ENCODE measurements at regions not wholly inside any gene's neighbourhood (a gene's known extent, or its start where the extent isn't known, plus 50 kb on each side); places are given as distances from the start of the nearest gene placed in this dataset.

GRCh38 chr5:4229414-4230292 is 634.0 kb downstream of the IRX1 start:
- Histone ChIP-seq H3K4me3 (no peak overlapping the region), H3K36me3 (no peaks in the 10 kb centered on the region), H3K27ac (no peak overlapping the region), H3K4me1 (no peaks in the 10 kb centered on the region), H3K9me3 (peaks cover 0 to 15% (median 9%) of the 10 kb centered on the region in 4 donors), H3K27me3 (peaks cover 0 to 19% (median 0%) of the 10 kb centered on the region in 3 donors)
- intact Hi-C loops (cut with DNase I; ENCODE audit: low total_unique reads): no loop called here
- DNase-seq: no peak
- TF ChIP-seq CTCF (IDR thresholded peaks at IDR 0.05): no peak
- TF ChIP-seq POLR2A (IDR thresholded peaks at IDR 0.05): no peak
- WGBS, 5 donors: 78 to 86% (median 83%) methylated on average over 17 of the region's 17 CpGs

- no peak for DNase-seq
- Histone ChIP-seq H3K4me3 (no peak overlapping the region), H3K4me1 (no peaks in the 10 kb centered on the region), H3K36me3 (no peaks in the 10 kb centered on the region), H3K27me3 (peaks cover 0 to 19% (median 0%) of the 10 kb centered on the region in 3 donors), H3K27ac (no peak overlapping the region), H3K9me3 (peaks cover 0 to 18% (median 12%) of the 10 kb centered on the region in 4 donors)
- no peak for TF ChIP-seq POLR2A (IDR thresholded peaks at IDR 0.05)
- TF ChIP-seq EP300 (IDR thresholded peaks at IDR 0.05): no peak
- no peak for TF ChIP-seq POLR2AphosphoS5 (IDR thresholded peaks at IDR 0.05)
- no peak for TF ChIP-seq CTCF (IDR thresholded peaks at IDR 0.05)
- intact Hi-C loops (cut with DNase I; ENCODE audit: low total_unique reads): no loop called here
- 31 to 51% (median 34%) methylated on average over 15 of the region's 15 CpGs for WGBS, 5 donors
These were observed 634.8 kb downstream of the IRX1 start for GRCh38 chr5:4230471-4230785.

- WGBS, 5 donors: 28 to 47% (median 38%) methylated on average over 23 of the region's 23 CpGs
These were observed 635.4 kb downstream of the IRX1 start for GRCh38 chr5:4230786-4231641.

More at GRCh38 chr5:4230786-4231641, 635.4 kb downstream of the IRX1 start:
- H3K36me3 ChIP-seq: no peaks in the 10 kb centered on the region
- no peak overlapping the region for H3K4me3 ChIP-seq
- TF ChIP-seq CTCF (IDR thresholded peaks at IDR 0.05) (no peak), POLR2AphosphoS5 (IDR thresholded peaks at IDR 0.05) (no peak), POLR2A (IDR thresholded peaks at IDR 0.05) (no peak), EP300 (IDR thresholded peaks at IDR 0.05) (no peak)
- no peak overlapping the region for H3K27ac ChIP-seq
- intact Hi-C loops (cut with DNase I; ENCODE audit: low total_unique reads): no loop called here
- DNase-seq: peak in 1 of 2 donors; percentile 12
- no peaks in the 10 kb centered on the region for H3K4me1 ChIP-seq
- H3K9me3 ChIP-seq: peaks cover 0 to 24% (median 17%) of the 10 kb centered on the region in 4 donors
- H3K27me3 ChIP-seq: peaks cover 0 to 19% (median 0%) of the 10 kb centered on the region in 3 donors
